ENCODE measurements at regions not wholly inside any gene's neighbourhood (a gene's known extent, or its start where the extent isn't known, plus 50 kb on each side); places are given as distances from the start of the nearest gene placed in this dataset.

DNA sequence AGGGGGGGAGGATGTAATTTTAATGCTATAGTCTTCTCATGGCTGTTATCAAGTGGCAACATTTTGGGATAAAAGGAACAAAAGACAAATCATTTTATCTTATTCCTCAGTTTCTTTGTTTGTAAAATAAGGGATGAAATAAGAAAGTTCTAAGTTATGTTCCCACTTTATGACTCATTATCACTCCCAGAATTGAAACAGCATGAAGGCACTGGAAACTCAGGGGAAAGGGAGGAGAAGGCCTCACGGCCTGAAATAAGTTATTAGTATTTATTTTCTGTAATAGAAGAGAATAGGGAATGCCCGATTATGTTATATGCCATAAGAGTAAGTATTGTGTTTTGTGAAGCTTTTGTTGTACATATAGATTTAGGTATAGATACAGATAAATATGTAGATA lies 85.0 kb upstream of the NAMPT start:
- no peak overlapping the region for H3K27ac ChIP-seq (ENCODE audit: control insufficient read depth, insufficient read depth, low read length)
- FAIRE-seq (no peak), DNase-seq (ENCODE audit: low read depth, low spot score) (no peak)
- no peaks in the 10 kb centered on the region for H4K20me1 ChIP-seq (ENCODE audit: control insufficient read depth, extremely low read depth, insufficient read depth, low read length)
- no peaks in the 10 kb centered on the region for H3K4me1 ChIP-seq (ENCODE audit: control insufficient read depth, extremely low read depth, insufficient read depth, low read length)
- H2AFZ ChIP-seq (ENCODE audit: control insufficient read depth, low read length) = no peak overlapping the region
- H3K4me3 ChIP-seq (ENCODE audit: control insufficient read depth in 2 of 3, extremely low read depth in 1 of 3, insufficient read depth in 2 of 3, low read depth in 1 of 3, low read length in 3 of 3) = no peak overlapping the region
- H3K36me3 ChIP-seq (ENCODE audit: control insufficient read depth in 2 of 2, extremely low read depth in 1 of 2, insufficient read depth in 2 of 2, low read length in 2 of 2) = no peaks in the 10 kb centered on the region
- no peaks in the 10 kb centered on the region for H3K27me3 ChIP-seq (ENCODE audit: control insufficient read depth, extremely low read depth, insufficient read depth, low read length)
- no peak for TF ChIP-seq EZH2 (IDR thresholded peaks at IDR 0.05; ENCODE audit: low read length)
- TF ChIP-seq, protein P1, sequence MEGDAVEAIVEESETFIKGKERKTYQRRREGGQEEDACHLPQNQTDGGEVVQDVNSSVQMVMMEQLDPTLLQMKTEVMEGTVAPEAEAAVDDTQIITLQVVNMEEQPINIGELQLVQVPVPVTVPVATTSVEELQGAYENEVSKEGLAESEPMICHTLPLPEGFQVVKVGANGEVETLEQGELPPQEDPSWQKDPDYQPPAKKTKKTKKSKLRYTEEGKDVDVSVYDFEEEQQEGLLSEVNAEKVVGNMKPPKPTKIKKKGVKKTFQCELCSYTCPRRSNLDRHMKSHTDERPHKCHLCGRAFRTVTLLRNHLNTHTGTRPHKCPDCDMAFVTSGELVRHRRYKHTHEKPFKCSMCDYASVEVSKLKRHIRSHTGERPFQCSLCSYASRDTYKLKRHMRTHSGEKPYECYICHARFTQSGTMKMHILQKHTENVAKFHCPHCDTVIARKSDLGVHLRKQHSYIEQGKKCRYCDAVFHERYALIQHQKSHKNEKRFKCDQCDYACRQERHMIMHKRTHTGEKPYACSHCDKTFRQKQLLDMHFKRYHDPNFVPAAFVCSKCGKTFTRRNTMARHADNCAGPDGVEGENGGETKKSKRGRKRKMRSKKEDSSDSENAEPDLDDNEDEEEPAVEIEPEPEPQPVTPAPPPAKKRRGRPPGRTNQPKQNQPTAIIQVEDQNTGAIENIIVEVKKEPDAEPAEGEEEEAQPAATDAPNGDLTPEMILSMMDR (optimal IDR thresholded peaks at IDR 0.05 in 1 of 3, IDR thresholded peaks at IDR 0.05 in 1 of 3, conservative IDR thresholded peaks at IDR 0.05 in 1 of 3; ENCODE audit: extremely low read depth in 1 of 3, insufficient read depth in 2 of 3, low read length in 3 of 3) = no peak
- no peaks in the 10 kb centered on the region for H3K9me1 ChIP-seq (ENCODE audit: control insufficient read depth, extremely low read depth, insufficient read depth, low read length)
- no peak overlapping the region for H3K4me2 ChIP-seq (ENCODE audit: control insufficient read depth, extremely low read depth, insufficient read depth, low read depth, low read length)
- H3K9me3 ChIP-seq (ENCODE audit: control insufficient read depth, low read depth, low read length) = no peaks in the 10 kb centered on the region
- no peaks in the 10 kb centered on the region for H3K79me2 ChIP-seq (ENCODE audit: control insufficient read depth, insufficient read depth, low read length)
- dilution Hi-C loops (cut with MboI; ENCODE audit: extremely low pct_ligation_motif_present, low sequenced_read_pairs) = no loop called here
- H3K9ac ChIP-seq (ENCODE audit: control insufficient read depth, extremely low read depth, insufficient read depth, low read length) = no peak overlapping the region

DNA sequence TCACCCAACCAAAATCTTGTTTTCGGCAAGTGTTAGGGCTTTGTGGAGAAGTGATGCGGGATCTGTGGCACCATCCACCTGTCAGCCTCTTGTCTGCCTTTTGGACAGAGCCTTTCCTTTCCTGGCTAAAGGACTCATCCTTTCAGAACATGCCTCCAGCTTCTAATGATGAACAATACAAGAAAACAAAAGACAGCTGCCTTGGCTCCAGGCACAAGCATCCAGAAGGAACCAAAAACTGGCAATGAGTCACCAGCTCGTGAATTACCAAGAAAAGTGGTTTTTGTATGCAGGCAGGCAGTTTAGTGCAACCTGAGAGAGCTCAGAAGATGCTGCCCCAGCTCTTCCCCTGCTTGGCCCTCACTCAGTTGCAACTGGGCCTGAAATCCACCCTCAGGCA lies 84.6 kb upstream of the NAMPT start:
- no peaks in the 10 kb centered on the region for H3K27me3 ChIP-seq (ENCODE audit: control insufficient read depth, extremely low read depth, insufficient read depth, low read length)
- H3K9me1 ChIP-seq (ENCODE audit: control insufficient read depth, extremely low read depth, insufficient read depth, low read length) = no peaks in the 10 kb centered on the region
- TF ChIP-seq, protein P1 (optimal IDR thresholded peaks at IDR 0.05 in 1 of 3, IDR thresholded peaks at IDR 0.05 in 1 of 3, conservative IDR thresholded peaks at IDR 0.05 in 1 of 3; ENCODE audit: extremely low read depth in 1 of 3, insufficient read depth in 2 of 3, low read length in 3 of 3) = no peak
- TF ChIP-seq EZH2 (IDR thresholded peaks at IDR 0.05; ENCODE audit: low read length) = no peak
- dilution Hi-C loops (cut with MboI; ENCODE audit: extremely low pct_ligation_motif_present, low sequenced_read_pairs) = no loop called here
- H3K27ac ChIP-seq (ENCODE audit: control insufficient read depth, insufficient read depth, low read length) = no peak overlapping the region
- H3K9me3 ChIP-seq (ENCODE audit: control insufficient read depth, low read depth, low read length) = no peaks in the 10 kb centered on the region
- H4K20me1 ChIP-seq (ENCODE audit: control insufficient read depth, extremely low read depth, insufficient read depth, low read length) = no peaks in the 10 kb centered on the region
- FAIRE-seq (peak; percentile 9), DNase-seq (ENCODE audit: low read depth, low spot score) (peak; percentile 25)
- H3K79me2 ChIP-seq (ENCODE audit: control insufficient read depth, insufficient read depth, low read length) = no peaks in the 10 kb centered on the region
- H3K4me1 ChIP-seq (ENCODE audit: control insufficient read depth, extremely low read depth, insufficient read depth, low read length) = no peaks in the 10 kb centered on the region
- no peak overlapping the region for H3K4me3 ChIP-seq (ENCODE audit: control insufficient read depth in 2 of 3, extremely low read depth in 1 of 3, insufficient read depth in 2 of 3, low read depth in 1 of 3, low read length in 3 of 3)
- no peak overlapping the region for H3K4me2 ChIP-seq (ENCODE audit: control insufficient read depth, extremely low read depth, insufficient read depth, low read depth, low read length)
- H3K9ac ChIP-seq (ENCODE audit: control insufficient read depth, extremely low read depth, insufficient read depth, low read length) = no peak overlapping the region
- no peak overlapping the region for H2AFZ ChIP-seq (ENCODE audit: control insufficient read depth, low read length)
- H3K36me3 ChIP-seq (ENCODE audit: control insufficient read depth in 2 of 2, extremely low read depth in 1 of 2, insufficient read depth in 2 of 2, low read length in 2 of 2) = no peaks in the 10 kb centered on the region
